Tibial nerve (tissue), 4 donors: ENCODE measurements at regions not wholly inside any gene's neighbourhood (a gene's known extent, or its start where the extent isn't known, plus 50 kb on each side); places are given as distances from the start of the nearest gene placed in this dataset.

Source experiments
- EP300 ChIP-seq, 2 donors: sonication (generic); formaldehyde crosslinking; IDR thresholded peaks; one replicate each; pipeline ENCODE4 v1.6.1; 2017; ENCODE audit warnings: antibody characterized with exemption in 2 of 2, mild to moderate bottlenecking in 1 of 2
- POLR2A ChIP-seq, 2 donors: fragments of 450-650 bp; IDR thresholded peaks; one replicate each; pipeline ENCODE4 v1.6.1; 2017; ENCODE audit warnings: antibody characterized with exemption in 2 of 2, mild to moderate bottlenecking in 2 of 2, moderate library complexity in 2 of 2
- TF ChIP-seq, protein P1 (sequence below), 5 experiments: fragments of 200-600 bp in 3 of 5; fragments of 450-650 bp in 2 of 5; sonication (generic) in 3 of 5; IDR thresholded peaks; one replicate each; pipeline ENCODE4 v1.5.1; 2016 to 2019; ENCODE audit warnings: antibody characterized with exemption in 5 of 5, mild to moderate bottlenecking in 3 of 5, moderate library complexity in 2 of 5

DNA sequence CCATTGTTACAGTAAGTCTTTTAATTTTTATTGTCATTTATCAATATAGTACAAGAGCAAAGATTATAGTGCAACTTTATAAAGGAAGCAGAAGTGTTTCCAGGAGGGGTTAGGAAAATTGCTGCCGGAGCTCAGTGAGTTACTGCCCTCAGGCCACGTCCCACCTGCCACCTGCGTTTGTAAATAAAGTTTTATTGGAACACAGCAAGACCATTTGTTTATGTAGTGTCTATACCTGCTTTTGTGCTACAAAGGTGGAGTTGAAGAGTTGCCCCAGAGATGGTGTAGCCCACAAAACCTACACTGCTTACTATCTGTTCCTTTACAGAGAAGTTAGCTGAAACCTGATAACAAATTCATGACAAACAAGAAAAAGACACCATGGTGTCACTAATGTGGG is 437.8 kb upstream of the B3GAT1 start:
- TF ChIP-seq, protein P1, sequence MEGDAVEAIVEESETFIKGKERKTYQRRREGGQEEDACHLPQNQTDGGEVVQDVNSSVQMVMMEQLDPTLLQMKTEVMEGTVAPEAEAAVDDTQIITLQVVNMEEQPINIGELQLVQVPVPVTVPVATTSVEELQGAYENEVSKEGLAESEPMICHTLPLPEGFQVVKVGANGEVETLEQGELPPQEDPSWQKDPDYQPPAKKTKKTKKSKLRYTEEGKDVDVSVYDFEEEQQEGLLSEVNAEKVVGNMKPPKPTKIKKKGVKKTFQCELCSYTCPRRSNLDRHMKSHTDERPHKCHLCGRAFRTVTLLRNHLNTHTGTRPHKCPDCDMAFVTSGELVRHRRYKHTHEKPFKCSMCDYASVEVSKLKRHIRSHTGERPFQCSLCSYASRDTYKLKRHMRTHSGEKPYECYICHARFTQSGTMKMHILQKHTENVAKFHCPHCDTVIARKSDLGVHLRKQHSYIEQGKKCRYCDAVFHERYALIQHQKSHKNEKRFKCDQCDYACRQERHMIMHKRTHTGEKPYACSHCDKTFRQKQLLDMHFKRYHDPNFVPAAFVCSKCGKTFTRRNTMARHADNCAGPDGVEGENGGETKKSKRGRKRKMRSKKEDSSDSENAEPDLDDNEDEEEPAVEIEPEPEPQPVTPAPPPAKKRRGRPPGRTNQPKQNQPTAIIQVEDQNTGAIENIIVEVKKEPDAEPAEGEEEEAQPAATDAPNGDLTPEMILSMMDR (IDR thresholded peaks at IDR 0.05): no peak
- TF ChIP-seq POLR2A (IDR thresholded peaks at IDR 0.05): no peak
- no peak for TF ChIP-seq EP300 (IDR thresholded peaks at IDR 0.05)
